GM21447 (cell line): ENCODE measurements at regions not wholly inside any gene's neighbourhood (a gene's known extent, or its start where the extent isn't known, plus 50 kb on each side); places are given as distances from the start of the nearest gene placed in this dataset.

Experiments used
- ATAC-seq: cut with Tn5 transposase; IDR thresholded peaks from one replicate; pipeline ENCODE4 v1.9.1; 2021; ENCODE audit not compliant: unreplicated experiment

GRCh38 chr6:8583291-8583690, 147.9 kb upstream of the SLC35B3 start:
- ATAC-seq = no peak

- ATAC-seq = no peak
Measured at GRCh38 chr6:8579372-8579771, 144.0 kb upstream of the SLC35B3 start.

GRCh38 chr6:8578006-8578405, 142.7 kb upstream of the SLC35B3 start:
- no peak for ATAC-seq

- no peak for ATAC-seq
Measured at GRCh38 chr6:8574749-8575468, 139.6 kb upstream of the SLC35B3 start.

- ATAC-seq = no peak
Measured at GRCh38 chr6:8574311-8574710, 139.0 kb upstream of the SLC35B3 start.

GRCh38 chr6:8570256-8570920, 135.0 kb upstream of the SLC35B3 start:
- no peak for ATAC-seq

- no peak for ATAC-seq
Measured at GRCh38 chr6:8562125-8562524, 126.8 kb upstream of the SLC35B3 start.

GRCh38 chr6:8558953-8559352, 123.6 kb upstream of the SLC35B3 start:
- no peak for ATAC-seq

GRCh38 chr6:8557014-8557748, 121.8 kb upstream of the SLC35B3 start:
- no peak for ATAC-seq

- no peak for ATAC-seq
Measured at GRCh38 chr6:8556370-8557013, 121.1 kb upstream of the SLC35B3 start.

- no peak for ATAC-seq
Measured at GRCh38 chr6:8551993-8552392, 116.6 kb upstream of the SLC35B3 start.

- no peak for ATAC-seq
Measured at GRCh38 chr6:8551386-8551785, 116.0 kb upstream of the SLC35B3 start.

- no peak for ATAC-seq
Measured at GRCh38 chr6:8549074-8549790, 113.9 kb upstream of the SLC35B3 start.

GRCh38 chr6:8546496-8546895, 111.2 kb upstream of the SLC35B3 start:
- no peak for ATAC-seq

- no peak for ATAC-seq
Measured at GRCh38 chr6:8545336-8545735, 110.0 kb upstream of the SLC35B3 start.

GRCh38 chr6:8543714-8544113, 108.4 kb upstream of the SLC35B3 start:
- ATAC-seq = no peak

GRCh38 chr6:8539453-8539852, 104.1 kb upstream of the SLC35B3 start:
- peak; percentile 65 for ATAC-seq

- no peak for ATAC-seq
Measured at GRCh38 chr6:8536122-8536521, 100.8 kb upstream of the SLC35B3 start.

GRCh38 chr6:8535519-8535918, 100.2 kb upstream of the SLC35B3 start:
- ATAC-seq = no peak

GRCh38 chr6:8530785-8531435, 95.6 kb upstream of the SLC35B3 start:
- ATAC-seq = no peak
